GM23338 (cell line): ENCODE measurements at regions not wholly inside any gene's neighbourhood (a gene's known extent, or its start where the extent isn't known, plus 50 kb on each side); places are given as distances from the start of the nearest gene placed in this dataset.

Experiments used
- CREB1 ChIP-seq: fragments of 250-450 bp; sonication (Bioruptor Pico); IDR thresholded peaks from 2 replicates; pipeline ENCODE4 v1.5.0; 2020; ENCODE audit warnings: low read depth, mild to moderate bottlenecking, moderate library complexity
- EZH2 ChIP-seq: fragments of 200-600 bp; sonication (generic); IDR thresholded peaks from one replicate; pipeline ENCODE4 v1.8.0; 2017; ENCODE audit warnings: antibody characterized with exemption, mild to moderate bottlenecking, low read depth; ENCODE audit not compliant: unreplicated experiment
- EZH2phosphoT487 ChIP-seq: fragments of 200-600 bp; sonication (generic); IDR thresholded peaks from one replicate; pipeline ENCODE4 v1.8.1; 2018; ENCODE audit warnings: antibody characterized with exemption; ENCODE audit not compliant: unreplicated experiment
- JUNB ChIP-seq: IDR thresholded peaks from one replicate; pipeline ENCODE4 v1.6.1; 2016; ENCODE audit warnings: antibody characterized with exemption; ENCODE audit not compliant: unreplicated experiment
- NANOG ChIP-seq: IDR thresholded peaks from 2 replicates; pipeline ENCODE4 v1.6.1; 2016; ENCODE audit warnings: antibody characterized with exemption, borderline replicate concordance
- POLR2AphosphoS5 ChIP-seq: IDR thresholded peaks from 2 replicates; pipeline ENCODE4 v1.6.1; 2016; ENCODE audit warnings: antibody characterized with exemption, low read depth
- STAT1 ChIP-seq: IDR thresholded peaks from one replicate; pipeline ENCODE4 v1.6.1; 2016; ENCODE audit warnings: antibody characterized with exemption; ENCODE audit not compliant: unreplicated experiment
- ZNF114 ChIP-seq: fragments of 250-450 bp; sonication (Bioruptor Pico); IDR thresholded peaks from 2 replicates; pipeline ENCODE4 v1.5.0; 2020; ENCODE audit warnings: mild to moderate bottlenecking, moderate library complexity
- ZNF331 ChIP-seq: fragments of 250-450 bp; sonication (Bioruptor Pico); IDR thresholded peaks from 2 replicates; pipeline ENCODE4 v1.5.0; 2020; ENCODE audit warnings: low read depth, mild to moderate bottlenecking, moderate library complexity
- TF ChIP-seq, protein P1 (sequence below): fragments of 250-450 bp; sonication (Bioruptor Pico); IDR thresholded peaks from 2 replicates; pipeline ENCODE4 v1.5.0; 2020; ENCODE audit warnings: mild to moderate bottlenecking, moderate library complexity
- TF ChIP-seq, protein P2 (sequence below): IDR thresholded peaks from one replicate; pipeline ENCODE4 v1.6.1; 2018; ENCODE audit warnings: antibody characterized with exemption; ENCODE audit not compliant: unreplicated experiment
- TF ChIP-seq, protein P3 (sequence below): IDR thresholded peaks from 2 replicates; pipeline ENCODE4 v1.6.1; 2016; ENCODE audit warnings: antibody characterized with exemption

DNA sequence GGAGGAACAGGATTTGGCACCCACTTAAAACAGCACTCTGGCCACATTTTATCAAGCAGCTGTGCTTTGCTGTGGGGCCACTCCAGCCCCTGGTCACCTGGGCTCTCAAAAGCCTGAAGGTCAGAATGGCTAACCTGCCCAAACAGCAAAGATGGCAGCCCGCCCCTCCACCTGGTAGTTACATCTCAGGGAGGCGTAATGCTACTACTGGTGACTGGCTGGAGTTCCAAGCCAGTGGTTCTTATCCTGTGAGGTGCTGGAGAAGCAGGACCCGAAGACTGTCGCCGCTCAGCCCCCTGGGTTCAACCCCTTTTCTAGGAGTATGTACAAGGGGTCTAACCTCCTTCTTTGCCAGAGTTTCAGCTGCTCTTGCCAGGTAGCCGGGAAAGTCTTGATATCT is 467.4 kb upstream of the FOXG1 start (continued):
- TF ChIP-seq, protein P1, sequence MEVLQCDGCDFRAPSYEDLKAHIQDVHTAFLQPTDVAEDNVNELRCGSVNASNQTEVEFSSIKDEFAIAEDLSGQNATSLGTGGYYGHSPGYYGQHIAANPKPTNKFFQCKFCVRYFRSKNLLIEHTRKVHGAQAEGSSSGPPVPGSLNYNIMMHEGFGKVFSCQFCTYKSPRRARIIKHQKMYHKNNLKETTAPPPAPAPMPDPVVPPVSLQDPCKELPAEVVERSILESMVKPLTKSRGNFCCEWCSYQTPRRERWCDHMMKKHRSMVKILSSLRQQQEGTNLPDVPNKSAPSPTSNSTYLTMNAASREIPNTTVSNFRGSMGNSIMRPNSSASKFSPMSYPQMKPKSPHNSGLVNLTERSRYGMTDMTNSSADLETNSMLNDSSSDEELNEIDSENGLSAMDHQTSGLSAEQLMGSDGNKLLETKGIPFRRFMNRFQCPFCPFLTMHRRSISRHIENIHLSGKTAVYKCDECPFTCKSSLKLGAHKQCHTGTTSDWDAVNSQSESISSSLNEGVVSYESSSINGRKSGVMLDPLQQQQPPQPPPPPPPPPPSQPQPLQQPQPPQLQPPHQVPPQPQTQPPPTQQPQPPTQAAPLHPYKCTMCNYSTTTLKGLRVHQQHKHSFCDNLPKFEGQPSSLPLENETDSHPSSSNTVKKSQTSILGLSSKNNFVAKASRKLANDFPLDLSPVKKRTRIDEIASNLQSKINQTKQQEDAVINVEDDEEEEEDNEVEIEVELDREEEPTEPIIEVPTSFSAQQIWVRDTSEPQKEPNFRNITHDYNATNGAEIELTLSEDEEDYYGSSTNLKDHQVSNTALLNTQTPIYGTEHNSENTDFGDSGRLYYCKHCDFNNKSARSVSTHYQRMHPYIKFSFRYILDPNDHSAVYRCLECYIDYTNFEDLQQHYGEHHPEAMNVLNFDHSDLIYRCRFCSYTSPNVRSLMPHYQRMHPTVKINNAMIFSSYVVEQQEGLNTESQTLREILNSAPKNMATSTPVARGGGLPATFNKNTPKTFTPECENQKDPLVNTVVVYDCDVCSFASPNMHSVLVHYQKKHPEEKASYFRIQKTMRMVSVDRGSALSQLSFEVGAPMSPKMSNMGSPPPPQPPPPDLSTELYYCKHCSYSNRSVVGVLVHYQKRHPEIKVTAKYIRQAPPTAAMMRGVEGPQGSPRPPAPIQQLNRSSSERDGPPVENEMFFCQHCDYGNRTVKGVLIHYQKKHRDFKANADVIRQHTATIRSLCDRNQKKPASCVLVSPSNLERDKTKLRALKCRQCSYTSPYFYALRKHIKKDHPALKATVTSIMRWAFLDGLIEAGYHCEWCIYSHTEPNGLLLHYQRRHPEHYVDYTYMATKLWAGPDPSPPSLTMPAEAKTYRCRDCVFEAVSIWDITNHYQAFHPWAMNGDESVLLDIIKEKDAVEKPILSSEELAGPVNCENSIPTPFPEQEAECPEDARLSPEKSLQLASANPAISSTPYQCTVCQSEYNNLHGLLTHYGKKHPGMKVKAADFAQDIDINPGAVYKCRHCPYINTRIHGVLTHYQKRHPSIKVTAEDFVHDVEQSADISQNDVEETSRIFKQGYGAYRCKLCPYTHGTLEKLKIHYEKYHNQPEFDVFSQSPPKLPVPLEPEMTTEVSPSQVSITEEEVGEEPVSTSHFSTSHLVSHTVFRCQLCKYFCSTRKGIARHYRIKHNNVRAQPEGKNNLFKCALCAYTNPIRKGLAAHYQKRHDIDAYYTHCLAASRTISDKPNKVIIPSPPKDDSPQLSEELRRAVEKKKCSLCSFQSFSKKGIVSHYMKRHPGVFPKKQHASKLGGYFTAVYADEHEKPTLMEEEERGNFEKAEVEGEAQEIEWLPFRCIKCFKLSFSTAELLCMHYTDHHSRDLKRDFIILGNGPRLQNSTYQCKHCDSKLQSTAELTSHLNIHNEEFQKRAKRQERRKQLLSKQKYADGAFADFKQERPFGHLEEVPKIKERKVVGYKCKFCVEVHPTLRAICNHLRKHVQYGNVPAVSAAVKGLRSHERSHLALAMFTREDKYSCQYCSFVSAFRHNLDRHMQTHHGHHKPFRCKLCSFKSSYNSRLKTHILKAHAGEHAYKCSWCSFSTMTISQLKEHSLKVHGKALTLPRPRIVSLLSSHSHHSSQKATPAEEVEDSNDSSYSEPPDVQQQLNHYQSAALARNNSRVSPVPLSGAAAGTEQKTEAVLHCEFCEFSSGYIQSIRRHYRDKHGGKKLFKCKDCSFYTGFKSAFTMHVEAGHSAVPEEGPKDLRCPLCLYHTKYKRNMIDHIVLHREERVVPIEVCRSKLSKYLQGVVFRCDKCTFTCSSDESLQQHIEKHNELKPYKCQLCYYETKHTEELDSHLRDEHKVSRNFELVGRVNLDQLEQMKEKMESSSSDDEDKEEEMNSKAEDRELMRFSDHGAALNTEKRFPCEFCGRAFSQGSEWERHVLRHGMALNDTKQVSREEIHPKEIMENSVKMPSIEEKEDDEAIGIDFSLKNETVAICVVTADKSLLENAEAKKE: no peak
- TF ChIP-seq JUNB: no peak
- no peak for TF ChIP-seq NANOG
- no peak for TF ChIP-seq EZH2
- no peak for TF ChIP-seq POLR2AphosphoS5
- no peak for TF ChIP-seq STAT1
- TF ChIP-seq ZNF331 (CRISPR knock-in tag): no peak
- TF ChIP-seq ZNF114 (CRISPR knock-in tag): no peak
- no peak for TF ChIP-seq CREB1 (CRISPR knock-in tag)
- TF ChIP-seq EZH2phosphoT487: no peak
- TF ChIP-seq, protein P2, sequence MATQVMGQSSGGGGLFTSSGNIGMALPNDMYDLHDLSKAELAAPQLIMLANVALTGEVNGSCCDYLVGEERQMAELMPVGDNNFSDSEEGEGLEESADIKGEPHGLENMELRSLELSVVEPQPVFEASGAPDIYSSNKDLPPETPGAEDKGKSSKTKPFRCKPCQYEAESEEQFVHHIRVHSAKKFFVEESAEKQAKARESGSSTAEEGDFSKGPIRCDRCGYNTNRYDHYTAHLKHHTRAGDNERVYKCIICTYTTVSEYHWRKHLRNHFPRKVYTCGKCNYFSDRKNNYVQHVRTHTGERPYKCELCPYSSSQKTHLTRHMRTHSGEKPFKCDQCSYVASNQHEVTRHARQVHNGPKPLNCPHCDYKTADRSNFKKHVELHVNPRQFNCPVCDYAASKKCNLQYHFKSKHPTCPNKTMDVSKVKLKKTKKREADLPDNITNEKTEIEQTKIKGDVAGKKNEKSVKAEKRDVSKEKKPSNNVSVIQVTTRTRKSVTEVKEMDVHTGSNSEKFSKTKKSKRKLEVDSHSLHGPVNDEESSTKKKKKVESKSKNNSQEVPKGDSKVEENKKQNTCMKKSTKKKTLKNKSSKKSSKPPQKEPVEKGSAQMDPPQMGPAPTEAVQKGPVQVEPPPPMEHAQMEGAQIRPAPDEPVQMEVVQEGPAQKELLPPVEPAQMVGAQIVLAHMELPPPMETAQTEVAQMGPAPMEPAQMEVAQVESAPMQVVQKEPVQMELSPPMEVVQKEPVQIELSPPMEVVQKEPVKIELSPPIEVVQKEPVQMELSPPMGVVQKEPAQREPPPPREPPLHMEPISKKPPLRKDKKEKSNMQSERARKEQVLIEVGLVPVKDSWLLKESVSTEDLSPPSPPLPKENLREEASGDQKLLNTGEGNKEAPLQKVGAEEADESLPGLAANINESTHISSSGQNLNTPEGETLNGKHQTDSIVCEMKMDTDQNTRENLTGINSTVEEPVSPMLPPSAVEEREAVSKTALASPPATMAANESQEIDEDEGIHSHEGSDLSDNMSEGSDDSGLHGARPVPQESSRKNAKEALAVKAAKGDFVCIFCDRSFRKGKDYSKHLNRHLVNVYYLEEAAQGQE: no peak
- TF ChIP-seq, protein P3, sequence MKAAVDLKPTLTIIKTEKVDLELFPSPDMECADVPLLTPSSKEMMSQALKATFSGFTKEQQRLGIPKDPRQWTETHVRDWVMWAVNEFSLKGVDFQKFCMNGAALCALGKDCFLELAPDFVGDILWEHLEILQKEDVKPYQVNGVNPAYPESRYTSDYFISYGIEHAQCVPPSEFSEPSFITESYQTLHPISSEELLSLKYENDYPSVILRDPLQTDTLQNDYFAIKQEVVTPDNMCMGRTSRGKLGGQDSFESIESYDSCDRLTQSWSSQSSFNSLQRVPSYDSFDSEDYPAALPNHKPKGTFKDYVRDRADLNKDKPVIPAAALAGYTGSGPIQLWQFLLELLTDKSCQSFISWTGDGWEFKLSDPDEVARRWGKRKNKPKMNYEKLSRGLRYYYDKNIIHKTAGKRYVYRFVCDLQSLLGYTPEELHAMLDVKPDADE: no peak
